ENCODE measurements at regions not wholly inside any gene's neighbourhood (a gene's known extent, or its start where the extent isn't known, plus 50 kb on each side); places are given as distances from the start of the nearest gene placed in this dataset.

GRCh38 chr2:39571111-39571731 is 94.5 kb upstream of the TMEM178A start:
- H3K27me3 ChIP-seq (ENCODE audit: insufficient read depth, poor library complexity, severe bottlenecking) = no peaks in the 10 kb centered on the region
- TF ChIP-seq SPI1 (IDR thresholded peaks at IDR 0.05; ENCODE audit: borderline replicate concordance, low read depth) (no peak), GABPA (IDR thresholded peaks at IDR 0.05; ENCODE audit: low read depth) (no peak), CTCF (IDR thresholded peaks at IDR 0.05; ENCODE audit: insufficient read depth, low read length) (no peak), POLR2AphosphoS5 (IDR thresholded peaks at IDR 0.05; ENCODE audit: low read depth) (no peak), REST (IDR thresholded peaks at IDR 0.05; ENCODE audit: insufficient replicate concordance, low read depth) (no peak)
- H3K27ac ChIP-seq (replicated peaks) = no peak overlapping the region
- no peak overlapping the region for H3K4me3 ChIP-seq (replicated peaks; ENCODE audit: insufficient read depth, low read length)
- DNase-seq (ENCODE audit: low read depth in 1 of 2, low spot score in 1 of 2) = no peak

GRCh38 chr2:39573276-39573675 is 92.4 kb upstream of the TMEM178A start:
- no peak overlapping the region for H3K27ac ChIP-seq (replicated peaks)
- no peak for DNase-seq (ENCODE audit: low read depth in 1 of 2, low spot score in 1 of 2)
- no peak overlapping the region for H3K4me3 ChIP-seq (replicated peaks; ENCODE audit: insufficient read depth, low read length)
- no peaks in the 10 kb centered on the region for H3K27me3 ChIP-seq (ENCODE audit: insufficient read depth, poor library complexity, severe bottlenecking)
- no peak for TF ChIP-seq REST (IDR thresholded peaks at IDR 0.05; ENCODE audit: insufficient replicate concordance, low read depth)
- TF ChIP-seq GABPA (IDR thresholded peaks at IDR 0.05; ENCODE audit: low read depth) = no peak
- no peak for TF ChIP-seq CTCF (IDR thresholded peaks at IDR 0.05; ENCODE audit: insufficient read depth, low read length)
- TF ChIP-seq SPI1 (IDR thresholded peaks at IDR 0.05; ENCODE audit: borderline replicate concordance, low read depth) = no peak
- no peak for TF ChIP-seq POLR2AphosphoS5 (IDR thresholded peaks at IDR 0.05; ENCODE audit: low read depth)

- Histone ChIP-seq H3K27ac (replicated peaks) (no peak overlapping the region), H3K27me3 (ENCODE audit: insufficient read depth, poor library complexity, severe bottlenecking) (no peaks in the 10 kb centered on the region), H3K4me3 (replicated peaks; ENCODE audit: insufficient read depth, low read length) (no peak overlapping the region)
- no peak for TF ChIP-seq CTCF (IDR thresholded peaks at IDR 0.05; ENCODE audit: insufficient read depth, low read length)
- TF ChIP-seq SPI1 (IDR thresholded peaks at IDR 0.05; ENCODE audit: borderline replicate concordance, low read depth) = no peak
- no peak for TF ChIP-seq POLR2AphosphoS5 (IDR thresholded peaks at IDR 0.05; ENCODE audit: low read depth)
- no peak for TF ChIP-seq REST (IDR thresholded peaks at IDR 0.05; ENCODE audit: insufficient replicate concordance, low read depth)
- no peak for TF ChIP-seq GABPA (IDR thresholded peaks at IDR 0.05; ENCODE audit: low read depth)
- DNase-seq (ENCODE audit: low read depth in 1 of 2, low spot score in 1 of 2) = no peak
Observed at GRCh38 chr2:39581866-39582265, 83.9 kb upstream of the TMEM178A start.
